ENCODE measurements at regions not wholly inside any gene's neighbourhood (a gene's known extent, or its start where the extent isn't known, plus 50 kb on each side); places are given as distances from the start of the nearest gene placed in this dataset.

GRCh38 chr5:23071682-23072081 lies 218.5 kb upstream of the CDH12 start:
- TF ChIP-seq POLR2AphosphoS5 (IDR thresholded peaks at IDR 0.05; ENCODE audit: insufficient read depth, low read depth, low read length) = no peak
- no peak for TF ChIP-seq CTCF (IDR thresholded peaks at IDR 0.05; ENCODE audit: extremely low read depth in 1 of 2, insufficient read depth in 1 of 2, low read depth in 1 of 2, low read length in 2 of 2)
- TF ChIP-seq JUN (IDR thresholded peaks at IDR 0.05; ENCODE audit: borderline replicate concordance, insufficient read depth, insufficient read length, low read depth) = no peak
- no peak for TF ChIP-seq MAX (IDR thresholded peaks at IDR 0.05; ENCODE audit: insufficient read depth, insufficient read length)
- TF ChIP-seq POLR2A (IDR thresholded peaks at IDR 0.05; ENCODE audit: low read depth, low read length) = no peak
- TF ChIP-seq EZH2 (IDR thresholded peaks at IDR 0.05; ENCODE audit: borderline replicate concordance, low read depth, low read length, severe bottlenecking) = no peak
- TF ChIP-seq MYC (IDR thresholded peaks at IDR 0.05; ENCODE audit: low read depth, low read length) = no peak
